ENCODE measurements at regions not wholly inside any gene's neighbourhood (a gene's known extent, or its start where the extent isn't known, plus 50 kb on each side); places are given as distances from the start of the nearest gene placed in this dataset.

DNA sequence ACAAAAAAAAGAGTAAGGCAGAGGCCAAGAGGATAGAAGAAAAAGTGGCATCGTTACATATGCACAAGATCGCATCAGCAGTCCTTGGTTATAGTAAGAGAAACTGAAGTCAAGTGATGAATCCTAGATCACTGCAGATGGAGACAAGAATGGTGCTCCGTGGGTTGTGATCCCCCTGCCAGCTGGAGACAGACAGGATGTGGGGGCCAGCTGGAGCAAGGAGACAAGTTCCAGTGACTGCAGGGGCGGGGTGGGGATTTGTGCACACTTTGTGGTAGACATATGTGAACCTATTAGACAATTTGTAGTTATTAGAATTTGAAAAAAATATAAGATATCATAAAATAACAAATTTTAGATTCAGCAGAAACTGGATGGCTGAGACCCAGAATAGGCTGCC lies 697.9 kb upstream of the ADAMTS16 start:
- no peaks in the 10 kb centered on the region for H3K36me3 ChIP-seq (ENCODE audit: control insufficient read depth, insufficient read depth, low read length)
- ChIA-PET POLR2A (no interaction called here), CTCF (no interaction called here)
- Mint-ChIP-seq H3K4me1 (ENCODE audit: low read depth, unreplicated experiment) (no peaks in the 10 kb centered on the region), H3K4me3 (ENCODE audit: unreplicated experiment) (no peak overlapping the region), H3K36me3 (ENCODE audit: insufficient read depth, unreplicated experiment) (no peaks in the 10 kb centered on the region), H3K27ac (ENCODE audit: unreplicated experiment) (no peak overlapping the region), H3K27me3 (ENCODE audit: insufficient read depth, unreplicated experiment) (no peaks in the 10 kb centered on the region), H3K9me3 (ENCODE audit: unreplicated experiment) (no peaks in the 10 kb centered on the region)
- no peak for DNase-seq
- no peaks in the 10 kb centered on the region for H3K9me3 ChIP-seq
- TF ChIP-seq, protein P1, sequence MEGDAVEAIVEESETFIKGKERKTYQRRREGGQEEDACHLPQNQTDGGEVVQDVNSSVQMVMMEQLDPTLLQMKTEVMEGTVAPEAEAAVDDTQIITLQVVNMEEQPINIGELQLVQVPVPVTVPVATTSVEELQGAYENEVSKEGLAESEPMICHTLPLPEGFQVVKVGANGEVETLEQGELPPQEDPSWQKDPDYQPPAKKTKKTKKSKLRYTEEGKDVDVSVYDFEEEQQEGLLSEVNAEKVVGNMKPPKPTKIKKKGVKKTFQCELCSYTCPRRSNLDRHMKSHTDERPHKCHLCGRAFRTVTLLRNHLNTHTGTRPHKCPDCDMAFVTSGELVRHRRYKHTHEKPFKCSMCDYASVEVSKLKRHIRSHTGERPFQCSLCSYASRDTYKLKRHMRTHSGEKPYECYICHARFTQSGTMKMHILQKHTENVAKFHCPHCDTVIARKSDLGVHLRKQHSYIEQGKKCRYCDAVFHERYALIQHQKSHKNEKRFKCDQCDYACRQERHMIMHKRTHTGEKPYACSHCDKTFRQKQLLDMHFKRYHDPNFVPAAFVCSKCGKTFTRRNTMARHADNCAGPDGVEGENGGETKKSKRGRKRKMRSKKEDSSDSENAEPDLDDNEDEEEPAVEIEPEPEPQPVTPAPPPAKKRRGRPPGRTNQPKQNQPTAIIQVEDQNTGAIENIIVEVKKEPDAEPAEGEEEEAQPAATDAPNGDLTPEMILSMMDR (IDR thresholded peaks at IDR 0.05; ENCODE audit: insufficient read depth in 1 of 2, low read depth in 1 of 2, low read length in 1 of 2, severe bottlenecking in 1 of 2, unreplicated experiment in 1 of 2), result no peak
- intact Hi-C loops (cut with micrococcal nuclease; ENCODE audit: unreplicated experiment), result no loop called here
- no peaks in the 10 kb centered on the region for H3K4me1 ChIP-seq
- no peak overlapping the region for H3K4me3 ChIP-seq (ENCODE audit: low read depth, low read length)
- no peaks in the 10 kb centered on the region for H3K27me3 ChIP-seq (replicated peaks; ENCODE audit: control insufficient read depth, insufficient read depth, low read length)
- BruUV-seq (replicated peaks), result no TSS peak

DNA sequence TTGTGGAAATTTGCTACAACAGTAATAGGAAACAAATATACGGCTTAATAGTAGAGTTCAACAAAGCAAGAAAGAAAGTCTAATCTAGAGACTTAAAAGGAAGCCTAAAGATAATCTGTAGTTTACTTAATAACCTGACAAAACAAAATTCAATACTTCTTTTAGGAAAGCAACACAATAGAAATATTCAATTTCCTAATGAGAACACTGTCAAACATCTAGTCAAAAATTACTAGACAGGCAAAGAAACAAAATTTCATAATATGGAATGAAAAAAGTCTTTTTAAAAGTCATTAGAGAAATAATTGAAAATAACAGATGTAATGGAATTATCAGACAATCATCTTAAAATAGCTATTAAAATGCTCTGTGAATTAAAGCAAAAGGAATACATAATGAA lies 692.5 kb upstream of the ADAMTS16 start:
- H3K27me3 Mint-ChIP-seq (ENCODE audit: insufficient read depth, unreplicated experiment), result no peaks in the 10 kb centered on the region
- no peaks in the 10 kb centered on the region for H3K36me3 ChIP-seq (ENCODE audit: control insufficient read depth, insufficient read depth, low read length)
- intact Hi-C loops (cut with micrococcal nuclease; ENCODE audit: unreplicated experiment), result no loop called here
- ChIA-PET CTCF (no interaction called here), POLR2A (no interaction called here)
- H3K4me1 Mint-ChIP-seq (ENCODE audit: low read depth, unreplicated experiment), result no peaks in the 10 kb centered on the region
- no peaks in the 10 kb centered on the region for H3K4me1 ChIP-seq
- H3K9me3 ChIP-seq, result no peaks in the 10 kb centered on the region
- TF ChIP-seq, protein P1 (IDR thresholded peaks at IDR 0.05; ENCODE audit: insufficient read depth in 1 of 2, low read depth in 1 of 2, low read length in 1 of 2, severe bottlenecking in 1 of 2, unreplicated experiment in 1 of 2), result no peak
- H3K4me3 ChIP-seq (ENCODE audit: low read depth, low read length), result no peak overlapping the region
- H3K4me3 Mint-ChIP-seq (ENCODE audit: unreplicated experiment), result no peak overlapping the region
- H3K36me3 Mint-ChIP-seq (ENCODE audit: insufficient read depth, unreplicated experiment), result no peaks in the 10 kb centered on the region
- no peak for DNase-seq
- no peaks in the 10 kb centered on the region for H3K9me3 Mint-ChIP-seq (ENCODE audit: unreplicated experiment)
- BruUV-seq (replicated peaks), result no TSS peak
- H3K27ac Mint-ChIP-seq (ENCODE audit: unreplicated experiment), result no peak overlapping the region
- no peaks in the 10 kb centered on the region for H3K27me3 ChIP-seq (replicated peaks; ENCODE audit: control insufficient read depth, insufficient read depth, low read length)

DNA sequence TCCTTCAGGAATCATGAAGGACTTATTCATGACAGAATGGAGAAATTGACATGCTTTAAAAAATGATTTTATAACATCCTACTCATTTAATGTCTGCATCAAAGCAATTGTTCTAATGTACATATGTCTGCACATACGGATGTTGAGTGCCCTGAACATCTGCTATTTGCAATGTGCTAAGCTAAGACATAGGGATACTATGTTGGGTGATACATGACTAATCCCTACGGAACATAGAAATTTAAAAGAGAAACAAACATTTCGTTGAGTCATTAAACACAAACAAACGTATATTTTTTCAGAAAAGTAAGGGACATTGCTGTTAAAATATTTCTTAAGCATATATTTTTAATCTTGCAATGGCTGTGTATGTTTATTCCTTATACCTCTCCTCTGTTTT lies 686.5 kb upstream of the ADAMTS16 start:
- no TSS peak for BruUV-seq (replicated peaks)
- intact Hi-C loops (cut with micrococcal nuclease; ENCODE audit: unreplicated experiment), result no loop called here
- Histone ChIP-seq H3K4me1 (no peaks in the 10 kb centered on the region), H3K27me3 (replicated peaks; ENCODE audit: control insufficient read depth, insufficient read depth, low read length) (no peaks in the 10 kb centered on the region), H3K36me3 (ENCODE audit: control insufficient read depth, insufficient read depth, low read length) (no peaks in the 10 kb centered on the region), H3K9me3 (no peaks in the 10 kb centered on the region), H3K4me3 (ENCODE audit: low read depth, low read length) (no peak overlapping the region)
- H3K36me3 Mint-ChIP-seq (ENCODE audit: insufficient read depth, unreplicated experiment), result no peaks in the 10 kb centered on the region
- ChIA-PET CTCF (no interaction called here), POLR2A (no interaction called here)
- TF ChIP-seq, protein P1 (IDR thresholded peaks at IDR 0.05; ENCODE audit: insufficient read depth in 1 of 2, low read depth in 1 of 2, low read length in 1 of 2, severe bottlenecking in 1 of 2, unreplicated experiment in 1 of 2), result no peak
- no peak overlapping the region for H3K4me3 Mint-ChIP-seq (ENCODE audit: unreplicated experiment)
- H3K27ac Mint-ChIP-seq (ENCODE audit: unreplicated experiment), result no peak overlapping the region
- H3K9me3 Mint-ChIP-seq (ENCODE audit: unreplicated experiment), result no peaks in the 10 kb centered on the region
- H3K4me1 Mint-ChIP-seq (ENCODE audit: low read depth, unreplicated experiment), result no peaks in the 10 kb centered on the region
- H3K27me3 Mint-ChIP-seq (ENCODE audit: insufficient read depth, unreplicated experiment), result no peaks in the 10 kb centered on the region
- no peak for DNase-seq

Data from Caco-2 (cell line).